Mesenchymal stem cell (in vitro differentiated cells and primary cell): ENCODE measurements at regions not wholly inside any gene's neighbourhood (a gene's known extent, or its start where the extent isn't known, plus 50 kb on each side); places are given as distances from the start of the nearest gene placed in this dataset.

Experiments used
- DNase-seq: peaks from one replicate; pipeline ENCODE4 v3.0.0-alpha.2; 2013
- H2AFZ ChIP-seq: one replicate; pipeline ENCODE4 v1.6.1; 2013; ENCODE audit warnings: low read depth, mild to moderate bottlenecking, control low read depth, inconsistent platforms, low read length, moderate library complexity
- H2AK5ac ChIP-seq: 2 replicates; pipeline ENCODE4 v1.6.1; 2013; ENCODE audit warnings: low read length, moderate library complexity, mild to moderate bottlenecking, inconsistent platforms; ENCODE audit not compliant: severe bottlenecking
- H2BK120ac ChIP-seq: one replicate; pipeline ENCODE4 v1.6.1; 2013; ENCODE audit warnings: low read depth, mild to moderate bottlenecking, inconsistent platforms, low read length, moderate library complexity
- H2BK12ac ChIP-seq, 2 experiments: one replicate each; pipeline ENCODE4 v1.6.1; 2013; ENCODE audit warnings: inconsistent platforms in 2 of 2, low read length in 2 of 2, mild to moderate bottlenecking in 2 of 2, moderate library complexity in 2 of 2, control low read depth in 1 of 2
- H2BK15ac ChIP-seq: one replicate; pipeline ENCODE4 v1.6.1; 2013; ENCODE audit warnings: mild to moderate bottlenecking, low read depth, inconsistent platforms; ENCODE audit not compliant: poor library complexity, severe bottlenecking
- H2BK5ac ChIP-seq: 2 replicates; pipeline ENCODE4 v1.6.1; 2013; ENCODE audit warnings: low read depth, mild to moderate bottlenecking, low read length, control low read depth, inconsistent platforms; ENCODE audit not compliant: poor library complexity, severe bottlenecking
- H3K14ac ChIP-seq, 2 experiments: one replicate each; pipeline ENCODE4 v1.6.1; 2013; ENCODE audit warnings: inconsistent platforms in 2 of 2, low read length in 2 of 2, control low read depth in 1 of 2, mild to moderate bottlenecking in 1 of 2, moderate library complexity in 1 of 2
- H3K18ac ChIP-seq, 2 experiments: one replicate each; pipeline ENCODE4 v1.6.1; 2013; ENCODE audit warnings: inconsistent platforms in 2 of 2, low read length in 2 of 2, control low read depth in 1 of 2, low read depth in 1 of 2, mild to moderate bottlenecking in 1 of 2
- H3K23ac ChIP-seq, 2 experiments: one replicate each; pipeline ENCODE4 v1.6.1; 2013; ENCODE audit warnings: inconsistent platforms in 2 of 2, low read length in 2 of 2, mild to moderate bottlenecking in 2 of 2, moderate library complexity in 2 of 2, control low read depth in 1 of 2
- H3K27ac ChIP-seq: 2 replicates; pipeline ENCODE4 v1.5.1; 2013; ENCODE audit warnings: mild to moderate bottlenecking, moderate library complexity, low read length, control low read depth, inconsistent platforms; ENCODE audit not compliant: poor library complexity, severe bottlenecking
- H3K27me3 ChIP-seq, 2 experiments: 2 replicates each; pipeline versions ENCODE4 v1.6.1 to v1.7.0; 2013; ENCODE audit warnings: low read length in 2 of 2, mild to moderate bottlenecking in 2 of 2, moderate library complexity in 2 of 2, control low read depth in 1 of 2, inconsistent platforms in 1 of 2; ENCODE audit not compliant: control insufficient read depth in 1 of 2, insufficient read depth in 1 of 2
- H3K36me3 ChIP-seq, 2 experiments: 2 replicates each; pipeline versions ENCODE4 v1.6.1 to v1.7.0; 2013; ENCODE audit warnings: low read length in 2 of 2, control low read depth in 1 of 2, inconsistent platforms in 1 of 2, low read depth in 1 of 2, mild to moderate bottlenecking in 1 of 2; ENCODE audit not compliant: insufficient read depth in 2 of 2, control insufficient read depth in 1 of 2
- H3K4ac ChIP-seq, 2 experiments: one replicate each; pipeline ENCODE4 v1.6.1; 2013; ENCODE audit warnings: inconsistent platforms in 2 of 2, low read length in 2 of 2, mild to moderate bottlenecking in 2 of 2, moderate library complexity in 2 of 2, control low read depth in 1 of 2, low read depth in 1 of 2
- H3K4me1 ChIP-seq: 2 replicates; pipeline ENCODE4 v1.6.1; 2013; ENCODE audit warnings: low read depth, low read length, control low read depth; ENCODE audit not compliant: control insufficient read depth, insufficient read depth
- H3K4me2 ChIP-seq: 2 replicates; pipeline ENCODE4 v1.6.1; 2013; ENCODE audit warnings: low read length, mild to moderate bottlenecking, inconsistent platforms; ENCODE audit not compliant: poor library complexity, severe bottlenecking
- H3K4me3 ChIP-seq, 2 experiments: 2 replicates each; pipeline versions ENCODE4 v1.5.1 to v1.7.0; 2013; ENCODE audit warnings: low read length in 2 of 2, mild to moderate bottlenecking in 2 of 2, control low read depth in 1 of 2, low read depth in 1 of 2; ENCODE audit not compliant: insufficient read depth in 1 of 2
- H3K79me1 ChIP-seq: replicated peaks from 2 replicates; pipeline ENCODE4 v1.6.1; 2013; ENCODE audit warnings: mild to moderate bottlenecking, control low read depth, low read length, inconsistent platforms; ENCODE audit not compliant: poor library complexity, severe bottlenecking
- H3K9ac ChIP-seq: 2 replicates; pipeline ENCODE4 v1.7.0; 2013; ENCODE audit warnings: mild to moderate bottlenecking, low read length, moderate library complexity
- H3K9me3 ChIP-seq: 2 replicates; pipeline ENCODE4 v1.7.0; 2013; ENCODE audit warnings: mild to moderate bottlenecking, low read length; ENCODE audit not compliant: control insufficient read depth
- H4K8ac ChIP-seq: one replicate; pipeline ENCODE4 v1.6.1; 2013; ENCODE audit warnings: inconsistent platforms, mild to moderate bottlenecking, low read length, moderate library complexity
- H4K91ac ChIP-seq: one replicate; pipeline ENCODE4 v1.6.1; 2013; ENCODE audit warnings: mild to moderate bottlenecking, low read length, inconsistent platforms
- WGBS: methylation state at CpG from one replicate; pipeline ENCODE4 v1.1.7; 2013; ENCODE audit warnings: mixed read lengths; 5-methylcytosine and 5-hydroxymethylcytosine counted together

GRCh38 chr14:65282896-65283253 is 129.7 kb upstream of the FUT8 start:
- H3K36me3 ChIP-seq = peaks cover 0 to 8% of the 10 kb centered on the region in 2 experiments
- H2AFZ ChIP-seq = peak overlapping the region; percentile 3
- peak overlapping the region; percentile 7 for H4K8ac ChIP-seq
- H2BK15ac ChIP-seq = no peak overlapping the region
- no peak overlapping the region for H3K23ac ChIP-seq
- WGBS = 80% methylated on average over 3 of the region's 3 CpGs
- no peak overlapping the region for H4K91ac ChIP-seq
- H3K79me1 ChIP-seq = no peaks in the 10 kb centered on the region
- no peaks in the 10 kb centered on the region for H3K27me3 ChIP-seq
- H3K4me3 ChIP-seq = peak overlapping the region in 1 of 2 experiments; percentile 35
- H2BK120ac ChIP-seq = no peak overlapping the region
- H3K27ac ChIP-seq = peak overlapping the region; percentile 84
- H3K18ac ChIP-seq = peak overlapping the region in 1 of 2 experiments; percentile 10
- no peak overlapping the region for H3K4me2 ChIP-seq
- DNase-seq = no peak
- peaks cover 6% of the 10 kb centered on the region for H3K4me1 ChIP-seq
- H3K14ac ChIP-seq = no peak overlapping the region
- peak overlapping the region; percentile 77 for H3K9ac ChIP-seq
- H3K9me3 ChIP-seq = no peaks in the 10 kb centered on the region
- H2BK5ac ChIP-seq = peak overlapping the region; percentile 34
- no peak overlapping the region for H3K4ac ChIP-seq
- H2AK5ac ChIP-seq = no peak overlapping the region
- H2BK12ac ChIP-seq = no peak overlapping the region

GRCh38 chr14:65286443-65286842 is 126.1 kb upstream of the FUT8 start:
- Histone ChIP-seq H3K4me2 (no peak overlapping the region), H2AFZ (no peak overlapping the region), H2BK120ac (no peak overlapping the region), H3K4ac (no peak overlapping the region), H2BK15ac (no peak overlapping the region), H3K9ac (no peak overlapping the region), H4K8ac (no peak overlapping the region), H3K27me3 (no peaks in the 10 kb centered on the region), H3K79me1 (no peaks in the 10 kb centered on the region), H3K18ac (no peak overlapping the region), H2AK5ac (no peak overlapping the region), H3K4me1 (peaks cover 6% of the 10 kb centered on the region), H4K91ac (no peak overlapping the region), H3K14ac (no peak overlapping the region), H2BK5ac (no peak overlapping the region), H3K4me3 (no peak overlapping the region), H3K23ac (no peak overlapping the region), H3K27ac (no peak overlapping the region), H3K9me3 (no peaks in the 10 kb centered on the region), H2BK12ac (no peak overlapping the region), H3K36me3 (no peaks in the 10 kb centered on the region)
- 93% methylated on average over 6 of the region's 8 CpGs for WGBS
- no peak for DNase-seq

GRCh38 chr14:65287264-65288131 is 125.0 kb upstream of the FUT8 start:
- no peak overlapping the region for H2BK120ac ChIP-seq
- DNase-seq = no peak
- no peaks in the 10 kb centered on the region for H3K9me3 ChIP-seq
- peak overlapping the region; percentile 45 for H2BK15ac ChIP-seq
- H3K4ac ChIP-seq = peak overlapping the region in 1 of 2 experiments; percentile 26
- peak overlapping the region in 1 of 2 experiments; percentile 29 for H3K18ac ChIP-seq
- H2BK12ac ChIP-seq = peak overlapping the region in 1 of 2 experiments; percentile 49
- H3K4me2 ChIP-seq = no peak overlapping the region
- no peaks in the 10 kb centered on the region for H3K36me3 ChIP-seq
- H3K27ac ChIP-seq = no peak overlapping the region
- no peak overlapping the region for H2AFZ ChIP-seq
- H2AK5ac ChIP-seq = no peak overlapping the region
- peak overlapping the region in 1 of 2 experiments; percentile 86 for H3K14ac ChIP-seq
- H3K79me1 ChIP-seq = no peaks in the 10 kb centered on the region
- H4K8ac ChIP-seq = no peak overlapping the region
- no peak overlapping the region for H2BK5ac ChIP-seq
- H3K27me3 ChIP-seq = no peaks in the 10 kb centered on the region
- no peak overlapping the region for H3K23ac ChIP-seq
- H4K91ac ChIP-seq = no peak overlapping the region
- no peak overlapping the region for H3K9ac ChIP-seq
- 94% methylated on average over 29 of the region's 29 CpGs for WGBS
- H3K4me1 ChIP-seq = peaks cover 6% of the 10 kb centered on the region
- H3K4me3 ChIP-seq = no peak overlapping the region

GRCh38 chr14:65290830-65291229 is 121.7 kb upstream of the FUT8 start:
- H3K4me2 ChIP-seq = no peak overlapping the region
- H4K8ac ChIP-seq = no peak overlapping the region
- H3K36me3 ChIP-seq = no peaks in the 10 kb centered on the region
- no peak overlapping the region for H3K9ac ChIP-seq
- no peaks in the 10 kb centered on the region for H3K27me3 ChIP-seq
- H2BK12ac ChIP-seq = no peak overlapping the region
- H3K27ac ChIP-seq = no peak overlapping the region
- 32% methylated on average over 3 of the region's 3 CpGs for WGBS
- no peak overlapping the region for H3K14ac ChIP-seq
- H2BK120ac ChIP-seq = no peak overlapping the region
- no peak overlapping the region for H2BK5ac ChIP-seq
- no peak overlapping the region for H2BK15ac ChIP-seq
- H3K79me1 ChIP-seq = no peaks in the 10 kb centered on the region
- no peaks in the 10 kb centered on the region for H3K4me1 ChIP-seq
- no peak overlapping the region for H4K91ac ChIP-seq
- H3K9me3 ChIP-seq = no peaks in the 10 kb centered on the region
- H2AK5ac ChIP-seq = no peak overlapping the region
- H3K18ac ChIP-seq = no peak overlapping the region
- no peak overlapping the region for H2AFZ ChIP-seq
- H3K4me3 ChIP-seq = no peak overlapping the region
- DNase-seq = peak; percentile 77
- H3K23ac ChIP-seq = no peak overlapping the region
- H3K4ac ChIP-seq = no peak overlapping the region
